Frontal cortex (tissue), 3 donors: ENCODE measurements at regions not wholly inside any gene's neighbourhood (a gene's known extent, or its start where the extent isn't known, plus 50 kb on each side); places are given as distances from the start of the nearest gene placed in this dataset.
"Not testable (repeated sequence)": the region's sequence is repeated elsewhere in the genome, so short reads cannot be mapped to it uniquely, and the experiment has no call there.

Experiments used
- DNase-seq, 2 donors: peaks; one replicate each; pipeline ENCODE4 v3.0.0; 2012; ENCODE audit warnings: low spot score in 2 of 2
- FAIRE-seq: peaks from 2 replicates; lab custom pipeline; 2012; peaks lifted over from hg19 to GRCh38; lab: Jason Lieb, UNC
- donor health status: control.
- donor health status: control.
- donor health status: control.

GRCh38 chr1:212155219-212155618, 119.7 kb downstream of the DTL start:
- no peak for FAIRE-seq
- no peak for DNase-seq

GRCh38 chr1:212157252-212157651, 121.7 kb downstream of the DTL start:
- DNase-seq (no peak), FAIRE-seq (no peak)

- DNase-seq: no peak
Observed at GRCh38 chr1:212158912-212159796, 123.6 kb downstream of the DTL start.

GRCh38 chr1:212161231-212161781, 123.9 kb upstream of the PPP2R5A start:
- no peak for FAIRE-seq

More at GRCh38 chr1:212158912-212159796, 123.6 kb downstream of the DTL start:
- no peak for FAIRE-seq

GRCh38 chr1:212162635-212163034, 122.6 kb upstream of the PPP2R5A start:
- DNase-seq: no peak
- no peak for FAIRE-seq

More at GRCh38 chr1:212161231-212161781, 123.9 kb upstream of the PPP2R5A start:
- DNase-seq: no peak

GRCh38 chr1:212164095-212164872, 120.9 kb upstream of the PPP2R5A start:
- DNase-seq (no peak), FAIRE-seq (no peak)

GRCh38 chr1:212166244-212166643, 119.0 kb upstream of the PPP2R5A start:
- FAIRE-seq: no peak
- DNase-seq: no peak

GRCh38 chr1:212166644-212167043, 118.6 kb upstream of the PPP2R5A start:
- DNase-seq (no peak), FAIRE-seq (no peak)

GRCh38 chr1:212167098-212167497, 118.1 kb upstream of the PPP2R5A start:
- peak in 1 of 2 donors; percentile 32 for DNase-seq

GRCh38 chr1:212173567-212173966, 111.6 kb upstream of the PPP2R5A start:
- FAIRE-seq (no peak), DNase-seq (no peak)

More at GRCh38 chr1:212167098-212167497, 118.1 kb upstream of the PPP2R5A start:
- no peak for FAIRE-seq

- not testable (repeated sequence) for FAIRE-seq, DNase-seq
Observed at GRCh38 chr1:212174295-212174694, 110.9 kb upstream of the PPP2R5A start.

- DNase-seq (no peak), FAIRE-seq (no peak)
Observed at GRCh38 chr1:212177542-212177941, 107.7 kb upstream of the PPP2R5A start.

GRCh38 chr1:212178851-212179250, 106.4 kb upstream of the PPP2R5A start:
- FAIRE-seq: no peak
- no peak for DNase-seq

- no peak for FAIRE-seq
- DNase-seq: no peak
Observed at GRCh38 chr1:212179394-212180076, 105.7 kb upstream of the PPP2R5A start.

- no peak for DNase-seq
- FAIRE-seq: no peak
Observed at GRCh38 chr1:212181015-212181882, 104.0 kb upstream of the PPP2R5A start.

GRCh38 chr1:212182171-212182570, 103.0 kb upstream of the PPP2R5A start:
- FAIRE-seq (no peak), DNase-seq (no peak)

GRCh38 chr1:212182579-212182978, 102.6 kb upstream of the PPP2R5A start:
- DNase-seq: no peak
- FAIRE-seq: no peak

- FAIRE-seq (no peak), DNase-seq (no peak)
Observed at GRCh38 chr1:212186427-212187207, 98.6 kb upstream of the PPP2R5A start.
